Suprapubic skin (tissue), 3 donors: ENCODE measurements at regions not wholly inside any gene's neighbourhood (a gene's known extent, or its start where the extent isn't known, plus 50 kb on each side); places are given as distances from the start of the nearest gene placed in this dataset.

Experiments
- POLR2A ChIP-seq, 2 donors: fragments of 450-650 bp; IDR thresholded peaks; one replicate each; pipeline ENCODE4 v1.6.1; 2017; ENCODE audit warnings: antibody characterized with exemption in 2 of 2, mild to moderate bottlenecking in 2 of 2, moderate library complexity in 2 of 2
- TF ChIP-seq, protein P1 (sequence below), 2 donors: fragments of 200-600 bp in 1 of 2; fragments of 450-650 bp in 1 of 2; sonication (generic) in 1 of 2; IDR thresholded peaks; one replicate each; pipeline ENCODE4 v1.5.1; 2016 to 2019; ENCODE audit warnings: antibody characterized with exemption in 2 of 2, mild to moderate bottlenecking in 1 of 2, moderate library complexity in 1 of 2

DNA sequence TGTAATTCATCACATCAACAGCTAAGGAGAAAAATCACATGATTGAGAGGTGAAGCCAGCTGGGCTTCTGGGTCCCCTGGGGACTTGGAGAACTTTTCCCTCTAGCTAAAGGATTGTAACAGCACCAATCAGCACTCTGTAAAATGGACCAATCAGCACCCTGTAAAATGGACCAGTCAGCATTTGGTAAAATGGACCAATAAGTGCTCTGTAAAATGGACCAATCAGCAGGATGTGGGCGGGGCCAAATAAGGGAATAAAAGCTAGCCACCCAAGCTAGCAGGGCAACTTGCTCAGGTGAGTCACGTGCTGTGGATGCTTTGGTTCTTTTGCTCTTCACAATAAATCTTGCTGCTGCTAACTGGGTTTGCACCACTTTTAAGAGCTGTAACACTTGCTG, 1248.3 kb downstream of the PCDH18 start:
- TF ChIP-seq, protein P1, sequence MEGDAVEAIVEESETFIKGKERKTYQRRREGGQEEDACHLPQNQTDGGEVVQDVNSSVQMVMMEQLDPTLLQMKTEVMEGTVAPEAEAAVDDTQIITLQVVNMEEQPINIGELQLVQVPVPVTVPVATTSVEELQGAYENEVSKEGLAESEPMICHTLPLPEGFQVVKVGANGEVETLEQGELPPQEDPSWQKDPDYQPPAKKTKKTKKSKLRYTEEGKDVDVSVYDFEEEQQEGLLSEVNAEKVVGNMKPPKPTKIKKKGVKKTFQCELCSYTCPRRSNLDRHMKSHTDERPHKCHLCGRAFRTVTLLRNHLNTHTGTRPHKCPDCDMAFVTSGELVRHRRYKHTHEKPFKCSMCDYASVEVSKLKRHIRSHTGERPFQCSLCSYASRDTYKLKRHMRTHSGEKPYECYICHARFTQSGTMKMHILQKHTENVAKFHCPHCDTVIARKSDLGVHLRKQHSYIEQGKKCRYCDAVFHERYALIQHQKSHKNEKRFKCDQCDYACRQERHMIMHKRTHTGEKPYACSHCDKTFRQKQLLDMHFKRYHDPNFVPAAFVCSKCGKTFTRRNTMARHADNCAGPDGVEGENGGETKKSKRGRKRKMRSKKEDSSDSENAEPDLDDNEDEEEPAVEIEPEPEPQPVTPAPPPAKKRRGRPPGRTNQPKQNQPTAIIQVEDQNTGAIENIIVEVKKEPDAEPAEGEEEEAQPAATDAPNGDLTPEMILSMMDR (IDR thresholded peaks at IDR 0.05) = no peak
- no peak for TF ChIP-seq POLR2A (IDR thresholded peaks at IDR 0.05)
